GM04504 (cell line): ENCODE measurements at regions not wholly inside any gene's neighbourhood (a gene's known extent, or its start where the extent isn't known, plus 50 kb on each side); places are given as distances from the start of the nearest gene placed in this dataset.
"Not testable (repeated sequence)": the region's sequence is repeated elsewhere in the genome, so short reads cannot be mapped to it uniquely, and the experiment has no call there.

Experiments used
- DNase-seq: peaks from one replicate; pipeline ENCODE4 v3.0.0-alpha.2; 2012; ENCODE audit warnings: low read depth

GRCh38 chr16:88185976-88186888 lies 196.5 kb upstream of the ZNF469 start:
- DNase-seq = peak; percentile 35

- DNase-seq = peak; percentile 38
Observed at GRCh38 chr16:88186889-88187870, 195.6 kb upstream of the ZNF469 start.

- not testable (repeated sequence) for DNase-seq
Observed at GRCh38 chr16:88188171-88188895, 194.4 kb upstream of the ZNF469 start.

- not testable (repeated sequence) for DNase-seq
Observed at GRCh38 chr16:88190592-88191095, 192.1 kb upstream of the ZNF469 start.

GRCh38 chr16:88191168-88191567 lies 191.6 kb upstream of the ZNF469 start:
- DNase-seq = not testable (repeated sequence)

GRCh38 chr16:88192601-88193000 lies 190.2 kb upstream of the ZNF469 start:
- no peak for DNase-seq

- peak; percentile 49 for DNase-seq
Observed at GRCh38 chr16:88193706-88194396, 188.9 kb upstream of the ZNF469 start.

- no peak for DNase-seq
Observed at GRCh38 chr16:88194397-88195268, 188.1 kb upstream of the ZNF469 start.

- no peak for DNase-seq
Observed at GRCh38 chr16:88195269-88195705, 187.5 kb upstream of the ZNF469 start.

- DNase-seq = no peak
Observed at GRCh38 chr16:88195911-88196465, 186.8 kb upstream of the ZNF469 start.

GRCh38 chr16:88196471-88197400 lies 186.0 kb upstream of the ZNF469 start:
- no peak for DNase-seq

- no peak for DNase-seq
Observed at GRCh38 chr16:88197481-88198456, 185.0 kb upstream of the ZNF469 start.

GRCh38 chr16:88198457-88199295 lies 184.1 kb upstream of the ZNF469 start:
- not testable (repeated sequence) for DNase-seq

- DNase-seq = not testable (repeated sequence)
Observed at GRCh38 chr16:88199296-88200153, 183.2 kb upstream of the ZNF469 start.

GRCh38 chr16:88200154-88200895 lies 182.4 kb upstream of the ZNF469 start:
- not testable (repeated sequence) for DNase-seq
